ENCODE measurements at regions not wholly inside any gene's neighbourhood (a gene's known extent, or its start where the extent isn't known, plus 50 kb on each side); places are given as distances from the start of the nearest gene placed in this dataset.

DNA sequence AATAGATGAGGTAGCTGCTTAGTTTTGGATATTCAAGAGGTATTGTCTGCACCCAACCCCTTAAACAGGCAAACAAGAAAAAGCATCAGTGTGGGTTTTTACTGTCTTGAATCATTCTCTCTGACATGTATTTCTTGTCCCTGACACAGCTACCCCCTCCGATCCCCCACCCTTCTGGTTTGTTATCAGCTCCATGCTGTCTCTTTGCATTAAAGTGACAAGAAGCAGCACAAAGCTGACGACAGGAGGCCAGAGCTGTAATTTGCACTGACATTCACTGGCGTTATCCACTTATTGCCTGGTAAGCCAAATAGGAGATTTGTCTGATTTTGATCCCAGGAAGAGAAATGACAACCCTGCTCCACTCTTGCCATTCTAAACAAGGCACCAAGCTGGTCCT is 83.3 kb upstream of the SNRK start:
- TF ChIP-seq, protein P1, sequence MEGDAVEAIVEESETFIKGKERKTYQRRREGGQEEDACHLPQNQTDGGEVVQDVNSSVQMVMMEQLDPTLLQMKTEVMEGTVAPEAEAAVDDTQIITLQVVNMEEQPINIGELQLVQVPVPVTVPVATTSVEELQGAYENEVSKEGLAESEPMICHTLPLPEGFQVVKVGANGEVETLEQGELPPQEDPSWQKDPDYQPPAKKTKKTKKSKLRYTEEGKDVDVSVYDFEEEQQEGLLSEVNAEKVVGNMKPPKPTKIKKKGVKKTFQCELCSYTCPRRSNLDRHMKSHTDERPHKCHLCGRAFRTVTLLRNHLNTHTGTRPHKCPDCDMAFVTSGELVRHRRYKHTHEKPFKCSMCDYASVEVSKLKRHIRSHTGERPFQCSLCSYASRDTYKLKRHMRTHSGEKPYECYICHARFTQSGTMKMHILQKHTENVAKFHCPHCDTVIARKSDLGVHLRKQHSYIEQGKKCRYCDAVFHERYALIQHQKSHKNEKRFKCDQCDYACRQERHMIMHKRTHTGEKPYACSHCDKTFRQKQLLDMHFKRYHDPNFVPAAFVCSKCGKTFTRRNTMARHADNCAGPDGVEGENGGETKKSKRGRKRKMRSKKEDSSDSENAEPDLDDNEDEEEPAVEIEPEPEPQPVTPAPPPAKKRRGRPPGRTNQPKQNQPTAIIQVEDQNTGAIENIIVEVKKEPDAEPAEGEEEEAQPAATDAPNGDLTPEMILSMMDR (IDR thresholded peaks at IDR 0.05): no peak
- no peak for TF ChIP-seq POLR2AphosphoS5 (IDR thresholded peaks at IDR 0.05; ENCODE audit: low read depth, low read length)
